H4 (cell line): ENCODE measurements at regions not wholly inside any gene's neighbourhood (a gene's known extent, or its start where the extent isn't known, plus 50 kb on each side); places are given as distances from the start of the nearest gene placed in this dataset.
"Not testable (repeated sequence)": the region's sequence is repeated elsewhere in the genome, so short reads cannot be mapped to it uniquely, and the experiment has no call there.

Experiments used
- DNase-seq: peaks from one replicate; pipeline ENCODE4 v3.0.0-alpha.2; 2015; ENCODE audit warnings: low spot score

DNA sequence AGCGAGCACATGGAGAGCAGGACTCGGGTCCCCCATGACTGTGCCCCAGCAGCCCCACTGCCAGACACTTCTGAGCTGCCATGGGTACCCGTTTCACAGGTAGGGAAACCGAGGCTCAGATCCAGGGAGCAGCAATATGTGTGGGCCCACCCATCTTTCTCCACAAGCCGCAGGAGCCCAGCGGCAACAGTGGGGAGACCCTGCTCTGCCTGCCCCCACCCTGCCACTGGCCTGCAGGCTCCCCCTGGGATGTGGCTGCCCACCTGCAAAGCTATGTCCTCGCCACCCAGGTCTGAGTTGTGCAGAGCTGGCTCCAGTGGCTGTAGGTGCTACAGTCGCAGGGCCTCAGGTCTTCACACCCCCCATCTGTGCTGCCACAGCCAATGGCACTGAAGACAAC lies 50.6 kb upstream of the C1QTNF9B start:
- DNase-seq, result no peak

DNA sequence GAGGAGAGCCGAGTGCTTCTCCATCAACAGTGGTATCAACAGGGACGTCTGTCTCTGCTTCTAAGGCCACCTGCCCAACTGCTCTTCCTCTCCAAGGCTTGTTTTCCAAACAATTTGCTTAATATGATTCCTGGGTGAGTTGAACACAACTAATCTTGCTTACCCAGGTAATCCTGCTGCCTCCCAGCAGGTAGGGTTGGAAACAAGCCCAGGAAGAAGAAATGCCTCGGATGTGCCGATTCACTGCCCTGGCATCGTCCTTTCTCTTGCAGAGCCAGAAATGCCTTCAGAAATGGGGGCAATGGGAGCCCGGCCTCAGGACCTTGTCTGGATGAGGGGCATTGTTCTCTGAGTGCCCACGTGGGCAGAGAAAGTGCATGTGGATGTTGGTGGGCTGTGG lies 51.9 kb upstream of the C1QTNF9B start:
- DNase-seq, result no peak

DNA sequence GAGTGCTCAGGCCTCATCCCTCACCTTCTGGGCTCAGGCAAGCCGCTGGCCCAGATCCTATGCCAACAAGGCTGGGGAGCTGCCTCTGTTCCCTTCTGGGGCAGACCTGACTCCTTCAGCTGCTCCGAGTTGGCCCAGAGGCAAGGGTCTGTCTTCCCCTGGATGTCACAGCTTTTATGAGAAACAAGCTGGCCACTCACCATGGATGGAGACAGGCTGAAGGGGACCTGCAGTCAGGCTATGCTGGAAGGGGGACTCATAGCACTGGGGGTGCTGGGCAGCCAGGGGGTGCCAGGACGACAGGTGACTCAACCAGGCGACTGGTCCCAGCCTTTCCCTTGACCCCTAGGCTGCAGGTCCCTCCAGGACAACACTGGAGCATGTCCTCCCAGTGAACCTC lies 52.4 kb upstream of the C1QTNF9B start:
- DNase-seq, result no peak

DNA sequence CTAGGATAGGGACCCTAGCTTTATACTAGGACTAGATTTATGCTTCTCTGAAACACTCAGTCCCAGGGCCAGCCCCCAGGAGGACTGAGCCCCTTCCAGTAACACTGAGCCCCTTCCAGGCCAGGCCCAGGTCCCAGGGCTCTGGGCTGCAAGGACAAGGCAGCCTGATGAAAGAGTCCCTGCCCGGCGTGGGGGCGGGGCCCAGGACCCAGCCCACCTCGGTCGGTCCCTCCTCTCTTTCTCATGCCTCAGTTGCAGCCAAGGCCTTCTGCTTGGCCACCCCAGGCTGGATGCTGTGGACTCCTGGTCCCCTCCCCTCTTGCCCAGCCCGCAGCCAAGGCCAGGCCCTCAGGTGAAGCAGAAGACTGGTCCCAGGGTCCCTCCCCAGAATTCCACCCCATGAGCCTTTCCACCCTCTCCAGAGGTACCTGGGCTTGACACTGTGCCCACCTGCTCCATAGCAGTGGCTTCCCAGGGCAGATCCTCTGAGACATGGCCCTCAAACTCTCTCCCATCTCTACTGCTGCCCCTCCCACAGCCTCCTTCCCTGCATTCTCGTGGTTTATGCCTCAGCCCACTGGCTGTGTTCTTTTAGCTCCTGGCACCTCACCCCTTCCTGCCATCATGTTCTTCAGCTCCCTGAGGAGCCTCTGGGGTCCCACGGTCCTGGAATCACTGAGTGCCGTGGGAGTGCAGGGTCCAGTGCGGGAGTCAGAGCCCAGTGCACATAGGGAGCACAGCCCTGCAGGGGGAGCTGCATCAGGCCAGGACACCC lies 53.6 kb upstream of the C1QTNF9B start:
- DNase-seq, result no peak

DNA sequence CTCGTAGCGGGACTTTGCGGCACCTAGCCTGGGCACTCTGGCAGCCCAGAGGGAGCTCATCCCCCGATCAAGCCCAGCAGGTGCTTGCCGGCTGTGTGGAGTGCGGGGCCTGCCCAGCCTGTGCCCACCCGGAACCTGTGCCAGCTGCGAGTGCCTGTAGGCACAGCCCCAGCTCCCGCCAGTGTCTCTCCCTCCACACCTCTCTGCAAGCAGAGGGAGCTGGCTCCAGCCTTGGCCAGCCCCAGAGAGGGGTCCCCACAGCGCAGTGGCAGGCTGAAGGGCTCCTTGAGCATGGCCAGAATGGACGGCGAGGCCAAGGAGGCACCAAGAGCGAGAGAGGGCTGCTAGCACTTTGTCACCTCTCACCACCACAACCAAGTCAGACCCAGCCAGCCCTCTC lies 55.5 kb upstream of the C1QTNF9B start:
- no peak for DNase-seq

DNA sequence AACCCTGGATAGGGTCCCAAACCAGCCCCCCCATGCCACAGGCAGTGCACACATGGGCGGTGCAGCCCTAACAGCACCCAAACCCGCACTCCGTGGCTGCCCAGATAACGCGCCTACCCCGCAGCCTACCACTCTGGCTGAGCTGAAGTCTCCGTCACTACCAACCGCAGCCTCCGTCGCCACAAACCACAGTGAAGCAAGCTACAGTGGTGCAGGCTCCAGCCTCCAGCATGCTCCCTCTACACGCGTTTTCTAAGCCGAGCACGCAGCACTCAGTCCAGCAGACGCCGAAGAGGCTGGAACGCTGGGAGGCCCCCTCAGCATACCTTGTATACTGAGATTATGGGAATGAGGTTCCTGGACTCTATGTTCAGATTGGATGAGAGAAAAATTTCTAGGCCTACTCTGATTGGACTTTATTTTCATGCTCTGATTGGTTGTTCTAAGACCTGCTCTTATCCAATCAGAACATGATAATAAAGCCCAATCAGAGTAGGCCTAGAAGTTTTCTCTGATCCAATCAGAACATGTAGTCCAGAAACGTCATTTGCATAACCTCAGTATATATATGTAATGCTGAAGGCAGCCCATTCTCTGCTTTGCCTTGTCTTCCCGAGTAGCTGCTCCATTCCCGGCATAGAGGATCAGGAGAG lies 56.7 kb upstream of the C1QTNF9B start:
- no peak for DNase-seq

DNA sequence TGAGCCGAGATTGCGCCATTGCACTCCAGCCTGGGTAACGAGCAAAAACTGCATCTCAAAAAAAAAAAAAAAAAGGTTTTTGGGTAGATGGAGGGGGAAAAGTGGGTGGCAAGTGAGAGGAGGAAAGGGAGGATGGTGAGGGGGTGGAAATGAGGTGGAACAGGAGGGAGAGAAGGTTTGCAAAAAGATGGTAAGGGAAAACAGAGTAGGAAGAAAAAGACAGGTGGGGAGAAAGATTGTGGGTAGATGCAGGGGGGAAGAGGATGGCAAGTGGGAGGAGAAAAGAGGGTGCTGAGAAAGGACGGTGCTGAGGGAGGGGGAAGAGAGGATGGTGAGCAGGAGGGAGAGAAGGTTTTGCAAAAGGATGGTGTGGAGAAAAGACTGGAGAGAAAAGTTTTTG lies 57.8 kb upstream of the C1QTNF9B start:
- DNase-seq, result no peak

DNA sequence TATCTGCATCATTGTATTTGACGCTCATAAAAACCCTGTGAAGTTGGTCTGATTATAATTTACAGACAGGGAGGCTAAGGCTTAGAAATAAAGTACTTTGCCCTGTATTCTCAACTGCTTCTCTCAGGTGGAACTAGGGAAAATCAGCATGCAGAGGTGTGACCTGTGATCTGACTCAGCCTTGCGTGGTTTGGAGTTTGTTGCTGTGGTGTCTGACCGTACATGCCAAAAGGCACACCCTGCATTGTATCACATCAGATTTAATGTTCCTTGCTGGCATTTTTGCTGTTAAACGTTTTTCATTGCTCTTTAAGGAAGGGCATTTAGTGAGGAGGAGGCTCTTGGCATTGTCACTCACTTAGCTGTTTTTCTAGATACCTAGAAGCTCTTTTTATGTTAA lies 58.8 kb upstream of the C1QTNF9B start:
- DNase-seq, result peak; percentile 24

DNA sequence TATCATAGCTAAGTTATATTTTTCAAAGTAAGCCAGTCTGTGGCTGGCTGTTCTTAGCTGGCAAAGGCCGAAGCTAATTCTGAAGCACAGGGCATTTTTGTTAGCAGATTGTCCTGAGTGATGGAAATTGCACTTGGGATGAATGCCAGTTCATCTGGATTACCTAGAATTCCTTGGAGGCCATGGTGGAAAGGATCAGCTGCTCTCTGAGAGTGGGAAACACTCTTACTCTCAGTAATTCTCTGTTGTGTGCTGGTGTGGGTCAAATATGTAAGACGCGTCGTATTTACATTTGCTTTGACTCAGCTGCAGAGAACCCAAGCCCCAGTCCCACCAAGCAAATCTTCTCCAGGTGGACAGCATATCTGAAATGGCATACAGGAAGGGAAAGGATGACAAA lies 60.7 kb upstream of the C1QTNF9B start:
- DNase-seq, result no peak

DNA sequence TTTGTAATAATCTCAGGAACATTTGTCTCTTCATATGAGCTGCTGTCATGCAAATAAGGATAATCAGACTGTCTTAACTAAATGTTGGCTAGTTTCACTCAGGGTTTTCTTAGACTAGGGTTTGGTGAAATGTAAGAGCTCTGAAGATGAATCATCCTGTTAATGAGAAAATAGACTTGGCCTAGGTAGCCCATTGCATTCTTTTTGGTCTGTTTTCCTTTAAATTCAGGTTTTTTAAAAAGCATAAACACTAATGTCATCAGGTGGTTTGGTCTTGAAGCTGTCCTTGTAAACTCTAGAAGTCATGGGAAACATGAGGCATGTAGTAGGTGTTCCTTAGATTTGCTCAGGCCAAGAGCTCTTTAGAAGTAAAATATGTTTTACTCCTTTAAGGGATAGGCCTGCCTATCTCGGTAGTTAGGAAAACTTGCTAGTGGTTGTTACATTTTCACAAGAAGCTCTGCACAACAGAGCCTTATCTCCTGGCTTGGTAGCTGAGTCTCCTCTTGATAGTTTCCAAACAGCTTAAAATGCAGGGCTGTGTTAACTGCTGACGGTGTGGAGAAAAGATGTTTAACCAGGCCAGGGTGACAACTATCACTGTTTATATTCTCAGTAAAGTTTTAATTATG lies 62.0 kb upstream of the C1QTNF9B start:
- no peak for DNase-seq

DNA sequence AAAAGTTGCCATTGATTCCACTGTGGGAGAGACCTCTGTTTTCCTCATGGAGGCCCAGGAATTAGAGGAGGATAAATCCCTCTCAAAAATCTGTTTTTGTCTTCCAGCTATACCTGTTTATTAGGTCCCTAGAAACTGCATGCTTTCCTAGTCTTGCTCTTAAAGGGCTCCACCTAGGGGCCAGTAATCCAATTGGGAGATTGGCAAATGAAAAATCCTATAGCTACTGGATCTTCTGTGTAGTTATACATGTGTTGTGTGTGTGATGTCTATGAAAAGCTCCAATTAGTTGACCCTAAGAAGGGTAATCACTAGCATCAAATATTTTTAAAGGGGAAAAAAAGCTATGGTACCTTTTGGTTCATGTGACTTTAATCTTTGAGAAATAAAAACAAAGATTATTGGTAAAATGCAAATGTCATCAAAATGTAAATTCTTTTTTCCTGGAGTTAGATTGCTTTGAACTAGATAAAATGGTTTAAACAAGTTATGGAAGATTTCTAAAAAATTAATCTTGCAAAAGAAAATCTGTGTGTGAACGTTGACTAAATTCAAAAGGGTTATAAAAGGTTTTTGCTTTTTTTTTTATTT lies 63.4 kb upstream of the C1QTNF9B start:
- DNase-seq, result no peak

DNA sequence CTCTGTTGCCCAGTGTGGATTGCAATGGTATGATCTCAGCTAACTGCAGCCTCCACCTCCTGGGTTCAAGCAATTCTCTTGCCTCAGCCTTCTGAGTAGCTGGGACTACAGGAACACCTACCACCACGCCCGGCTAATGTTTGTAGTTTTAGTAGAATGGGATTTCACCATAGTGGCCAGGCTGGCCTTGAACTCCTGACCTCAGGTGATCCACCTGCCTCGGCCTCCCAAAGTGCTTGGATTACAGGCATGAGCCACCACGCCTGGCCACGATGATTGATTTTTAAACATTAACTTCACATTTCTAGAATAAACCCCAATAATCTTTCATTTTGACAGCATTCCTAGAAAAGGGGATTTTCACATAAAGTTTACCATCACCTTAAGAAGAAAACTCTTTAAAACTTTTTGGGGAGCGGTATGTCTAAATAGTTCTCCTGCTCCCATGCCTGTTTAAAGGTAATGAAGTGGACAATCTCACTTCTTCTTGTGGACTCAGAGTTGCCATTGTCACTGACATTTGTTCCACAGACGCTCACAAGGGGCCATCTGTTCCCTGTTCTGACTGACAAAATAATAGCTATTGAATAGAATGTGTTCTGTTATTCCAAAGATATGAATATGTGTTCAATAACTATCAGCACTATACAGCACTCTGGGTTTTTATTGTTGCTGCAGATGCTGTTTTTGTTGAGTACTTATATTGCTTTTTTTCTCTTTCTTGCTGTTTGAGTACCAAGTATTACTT lies 66.1 kb upstream of the C1QTNF9B start:
- no peak for DNase-seq

DNA sequence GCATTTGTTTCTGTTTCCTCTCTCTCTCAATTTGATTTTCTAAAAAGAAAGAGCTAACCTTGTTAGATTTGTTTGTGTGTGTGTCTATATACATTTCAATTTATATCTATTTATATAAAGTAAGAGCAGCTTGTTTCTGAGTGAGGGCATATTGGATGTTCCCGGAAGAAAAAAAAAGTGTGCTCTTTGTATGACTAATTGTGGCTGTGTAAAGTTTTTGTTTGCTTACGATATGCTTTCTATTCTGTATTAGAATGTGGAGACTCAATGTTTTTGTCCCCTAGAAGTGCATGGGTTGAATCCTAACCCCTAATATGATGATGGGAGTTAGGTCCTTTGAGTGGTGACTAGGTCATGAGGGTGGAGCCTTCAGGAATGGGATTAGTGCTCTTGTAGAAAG lies 66.6 kb upstream of the C1QTNF9B start:
- DNase-seq, result no peak

DNA sequence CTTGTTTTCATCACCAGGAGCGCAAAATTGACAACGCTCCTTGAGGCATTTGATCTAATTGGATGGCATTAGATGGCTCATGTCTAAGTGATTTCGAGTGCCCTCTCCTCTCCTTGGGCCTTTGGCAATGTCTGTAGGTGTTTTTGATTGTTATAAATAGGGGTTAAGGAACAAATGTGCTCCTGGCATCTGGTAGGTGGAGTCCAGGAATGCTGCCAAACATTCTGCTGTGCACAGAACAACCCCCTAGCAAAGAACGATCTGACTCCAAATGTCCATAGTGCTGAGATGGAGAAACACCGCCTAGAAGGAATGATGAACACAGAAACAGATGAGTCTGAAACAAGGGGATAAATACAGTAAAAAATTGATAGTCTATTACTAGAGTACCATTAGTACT lies 68.0 kb upstream of the C1QTNF9B start:
- no peak for DNase-seq

DNA sequence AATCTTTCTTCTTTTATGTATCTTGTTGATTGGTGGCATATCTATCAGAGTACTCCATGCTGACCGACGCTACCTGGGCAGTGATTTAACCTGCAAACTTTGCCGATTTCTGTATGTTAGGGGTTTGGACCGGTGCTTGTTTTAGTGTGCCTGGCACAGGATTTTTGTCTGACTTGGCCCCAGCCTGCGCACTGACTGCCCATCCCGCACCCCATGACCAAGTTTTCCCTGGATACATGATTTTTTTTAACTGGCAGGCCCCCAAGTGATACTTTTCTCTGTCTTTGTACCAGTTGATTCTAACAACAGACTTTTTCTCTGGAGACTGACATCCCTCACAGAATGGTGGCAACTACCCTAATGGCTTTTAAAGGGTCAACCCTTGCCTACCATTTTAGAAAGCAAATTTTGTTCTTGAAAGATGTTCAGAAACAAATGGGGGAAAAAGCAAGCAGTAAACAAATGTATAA lies 69.0 kb upstream of the C1QTNF9B start:
- DNase-seq, result no peak

DNA sequence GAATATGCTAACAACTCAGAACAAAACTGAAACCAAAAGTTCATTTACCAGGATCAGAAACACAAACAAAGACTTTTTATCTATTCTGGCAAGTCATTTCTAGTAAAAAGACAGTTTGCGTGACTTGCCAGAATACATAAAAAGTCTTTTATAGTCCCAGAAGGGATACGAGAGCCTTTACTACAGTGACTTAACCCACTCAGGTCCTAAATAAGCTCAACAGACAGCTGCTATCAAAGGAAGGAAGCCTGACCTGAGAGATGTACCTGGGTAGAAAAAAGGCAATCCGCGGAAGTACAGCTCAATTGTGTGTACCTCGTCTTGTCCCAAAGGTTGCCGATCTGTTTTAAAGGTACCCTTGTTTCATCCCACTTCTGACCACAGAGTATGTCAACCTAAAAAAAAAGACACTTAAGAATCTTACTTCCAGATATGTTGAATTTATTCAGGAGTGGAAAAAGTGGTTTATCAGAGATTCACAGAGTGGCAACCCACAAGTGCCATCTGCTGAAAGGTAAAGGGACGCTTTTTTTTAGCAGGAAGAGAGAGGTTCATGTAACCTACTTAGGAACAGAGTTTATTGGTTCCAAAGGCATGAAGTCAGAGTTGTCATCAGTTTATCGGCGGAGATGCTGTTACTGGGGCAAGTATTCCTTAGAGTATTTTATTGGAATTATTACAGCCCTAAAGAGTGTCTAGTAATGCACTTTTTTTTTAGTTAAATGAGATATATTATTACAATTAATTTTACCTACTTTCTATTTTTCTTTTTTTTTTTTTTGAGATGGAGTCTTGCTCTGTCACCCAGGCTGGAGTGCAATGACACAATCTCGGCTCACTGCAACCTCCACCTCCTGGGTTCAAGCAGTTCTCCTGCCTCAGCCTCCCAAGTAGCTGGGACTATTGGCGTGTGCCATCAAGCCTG lies 69.7 kb upstream of the C1QTNF9B start:
- no peak for DNase-seq

DNA sequence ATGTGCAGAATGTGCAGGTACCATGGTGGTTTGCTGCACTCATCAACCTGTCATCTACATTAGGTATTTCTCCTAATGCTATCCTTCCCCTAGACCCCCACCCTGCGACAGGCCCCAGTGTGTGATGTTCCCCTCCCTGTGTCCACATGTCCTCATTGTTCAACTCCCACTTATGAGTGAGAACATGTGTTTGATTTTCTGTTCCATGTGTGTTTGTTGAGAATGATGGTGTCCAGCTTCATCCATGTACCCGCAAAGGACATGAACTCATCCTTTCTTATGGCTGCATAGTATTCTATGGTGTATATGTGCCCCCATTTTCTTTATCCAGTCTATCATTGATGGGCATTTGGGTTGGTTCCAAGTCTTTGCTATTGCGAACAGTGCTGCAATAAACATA lies 70.5 kb upstream of the C1QTNF9B start:
- DNase-seq, result not testable (repeated sequence)

DNA sequence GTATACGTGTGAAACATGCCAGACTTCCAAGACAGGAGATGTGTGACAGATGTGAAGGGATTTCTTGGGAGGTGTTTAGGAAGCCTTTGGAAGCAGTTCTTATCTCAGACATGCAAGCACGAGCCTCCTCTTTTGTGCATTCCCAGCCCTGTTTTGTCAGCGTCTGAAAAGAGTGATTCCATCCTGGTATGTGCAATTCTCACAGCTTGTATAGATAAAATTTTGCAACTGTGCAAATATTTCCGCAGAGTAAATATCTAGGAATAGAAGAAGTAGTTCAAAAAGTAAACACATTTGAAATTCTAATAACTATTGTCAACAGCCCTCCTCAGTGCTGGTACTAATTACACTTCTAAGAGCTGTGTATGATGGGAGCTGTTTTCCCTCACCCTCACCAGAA lies 72.3 kb upstream of the C1QTNF9B start:
- no peak for DNase-seq

DNA sequence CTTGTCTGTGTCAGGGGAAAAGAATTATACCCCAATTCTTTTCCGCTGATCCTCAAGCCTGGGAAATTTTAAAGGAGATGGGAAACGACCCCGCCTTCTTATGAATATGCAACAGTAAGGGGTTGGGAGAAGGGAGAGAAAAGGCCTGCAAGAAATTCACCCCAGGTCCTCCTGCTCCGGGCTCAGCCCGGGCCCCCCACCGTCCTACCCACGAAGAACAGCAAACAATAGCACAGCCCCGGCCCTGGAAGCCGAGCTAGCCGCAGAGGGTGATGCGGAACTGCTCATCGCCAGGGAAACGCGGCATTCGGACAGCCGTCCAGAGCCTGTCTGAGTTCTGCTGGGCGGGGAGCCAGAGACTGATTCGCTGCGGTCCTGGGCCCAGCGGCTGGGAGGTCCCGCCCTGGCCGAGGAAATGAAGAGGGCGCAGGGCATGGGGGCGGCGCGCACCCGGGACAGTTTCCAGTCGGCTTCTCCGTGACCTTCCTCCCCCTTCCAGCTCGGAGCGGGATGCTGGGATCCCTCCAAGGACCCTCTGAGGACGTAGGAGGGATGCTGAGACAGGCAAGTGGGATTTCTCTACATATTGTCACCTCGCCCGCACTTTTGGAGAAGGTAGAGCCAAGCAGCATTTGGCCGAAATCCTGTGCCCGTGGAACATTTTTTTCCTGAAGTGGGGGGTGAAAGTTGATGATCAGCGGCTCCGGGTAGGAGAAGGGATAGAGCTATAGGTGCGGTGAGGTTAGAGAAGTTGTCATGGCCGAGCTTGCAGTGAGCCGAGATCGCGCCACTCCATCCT lies 82.3 kb upstream of the C1QTNF9B start:
- peak; percentile 44 for DNase-seq

DNA sequence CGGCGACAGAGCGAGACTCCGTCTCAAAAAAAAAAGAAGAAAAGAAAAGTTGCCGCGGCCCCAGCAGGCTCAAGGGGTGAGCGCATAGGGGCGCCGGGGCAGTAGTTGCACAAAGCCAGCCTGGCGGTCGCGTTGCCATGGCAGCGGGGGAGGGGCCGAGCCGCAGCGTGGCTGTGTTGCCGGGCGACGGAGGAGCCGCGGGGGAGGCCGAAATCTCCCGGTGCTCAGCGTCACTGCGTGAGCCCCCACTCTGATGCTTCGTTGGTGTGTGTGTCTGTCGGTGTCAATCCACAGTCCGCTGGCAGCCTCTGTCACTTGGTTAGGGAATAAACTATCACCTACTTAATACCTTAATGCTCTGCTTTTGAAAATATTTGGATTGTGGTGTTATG lies 82.9 kb upstream of the C1QTNF9B start:
- peak; percentile 61 for DNase-seq
